ENCODE measurements at regions not wholly inside any gene's neighbourhood (a gene's known extent, or its start where the extent isn't known, plus 50 kb on each side); places are given as distances from the start of the nearest gene placed in this dataset.

DNA sequence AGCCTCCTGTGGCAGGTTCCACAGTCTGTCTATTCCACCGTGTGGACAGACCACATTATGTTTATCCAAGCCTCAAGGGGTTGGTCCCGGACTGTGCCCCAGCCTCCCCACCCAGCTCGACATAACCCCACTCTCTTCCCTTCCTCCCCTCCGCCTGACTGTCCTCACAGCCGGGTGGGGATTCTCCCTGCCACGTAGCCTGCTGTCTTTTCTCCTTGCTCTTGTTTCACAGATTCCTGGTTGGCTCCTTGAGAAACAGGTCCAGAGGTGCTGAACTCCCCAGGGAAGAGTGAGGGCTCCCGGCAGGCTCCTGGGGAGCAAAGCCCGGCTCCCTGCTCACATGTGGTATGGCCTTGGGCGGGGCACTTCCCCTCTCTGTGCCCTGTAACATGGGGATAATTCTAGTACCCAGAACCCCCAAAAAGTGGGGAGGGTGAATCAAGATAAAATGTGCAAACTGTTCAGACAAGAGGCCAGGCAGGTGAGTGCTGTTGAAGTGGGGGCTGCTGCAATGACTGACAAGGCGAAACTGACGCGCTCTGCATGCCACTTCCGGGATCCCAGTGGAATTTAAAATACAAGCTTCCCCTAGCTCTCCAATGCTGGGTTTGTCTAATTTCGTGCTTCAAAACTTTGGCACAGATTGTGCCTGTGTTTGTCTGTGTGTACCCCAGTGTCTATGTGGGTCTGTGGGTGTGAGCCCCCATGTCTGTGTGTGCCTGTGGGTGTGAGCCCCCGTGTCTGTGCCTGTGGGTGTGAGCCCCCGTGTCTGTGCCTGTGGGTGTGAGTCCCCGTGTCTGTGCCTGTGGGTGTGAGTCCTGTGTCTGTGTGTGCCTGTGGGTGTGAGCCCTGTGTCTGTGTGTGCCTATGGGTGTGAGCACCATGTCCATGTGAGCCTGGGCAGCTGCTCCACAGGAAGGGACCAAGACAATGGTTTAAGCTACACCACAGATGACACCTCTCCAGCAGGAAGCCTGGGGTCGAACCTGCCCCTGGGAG, 160.6 kb upstream of the IQSEC1 start:
- no peak overlapping the region for H3K27ac ChIP-seq (ENCODE audit: low read depth, low read length)
- peak overlapping the region; percentile 25; the same call in 1 of the 2 replicates for H3K4me2 ChIP-seq (ENCODE audit: low read length)
- H3K27me3 ChIP-seq (ENCODE audit: control insufficient read depth, low read length), result peaks cover 45% of the 10 kb centered on the region

DNA sequence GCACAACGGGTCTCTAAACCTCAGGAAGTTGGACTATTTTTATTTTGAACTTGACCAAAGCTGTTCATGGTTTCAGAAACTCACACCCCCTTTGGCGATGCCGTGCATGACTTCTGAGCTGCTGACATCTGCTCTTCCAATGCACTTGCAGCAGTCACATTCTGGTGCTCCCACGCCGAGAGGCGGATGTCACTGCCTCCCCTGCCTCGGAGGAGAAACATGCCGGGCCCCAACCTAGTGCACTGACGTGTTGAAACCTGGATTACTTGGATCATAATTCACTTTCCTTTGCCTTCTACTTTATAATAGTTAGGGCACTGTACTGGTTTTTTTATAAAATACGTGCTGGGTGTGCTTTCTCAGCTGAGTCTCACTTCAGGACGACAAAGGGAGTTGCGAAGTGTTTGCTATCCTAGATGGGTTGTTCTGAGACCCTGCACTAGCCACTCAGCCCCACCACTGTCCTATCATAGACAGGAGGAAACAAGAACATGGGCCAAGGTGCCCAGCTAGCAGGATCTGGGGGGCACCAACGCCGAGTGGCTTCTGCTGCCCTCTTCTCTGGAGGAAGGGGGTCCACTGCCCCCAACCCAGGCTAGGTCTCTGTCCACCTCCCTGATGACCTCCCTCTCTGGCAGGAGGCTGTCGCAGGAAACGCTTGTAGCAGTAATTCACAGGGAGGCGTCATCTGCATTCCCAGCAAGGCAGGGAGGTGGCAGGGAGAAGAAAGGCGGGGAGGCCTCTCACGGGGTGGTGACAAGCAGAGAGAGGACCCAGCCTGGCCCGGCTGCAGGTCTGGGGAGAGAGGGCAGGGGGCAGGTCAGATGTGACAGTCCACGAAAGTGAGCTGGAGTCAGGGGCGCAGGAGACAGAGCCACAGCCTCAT, 158.8 kb upstream of the IQSEC1 start:
- no peaks in the 10 kb centered on the region for H3K36me3 ChIP-seq (ENCODE audit: control insufficient read depth, low read length)
- no peaks in the 10 kb centered on the region for H3K9me3 ChIP-seq (ENCODE audit: control insufficient read depth, insufficient read depth, low read length)
- no peak for TF ChIP-seq EZH2phosphoT487 (IDR thresholded peaks at IDR 0.05; ENCODE audit: borderline replicate concordance, low read length)
- TF ChIP-seq, protein P1, sequence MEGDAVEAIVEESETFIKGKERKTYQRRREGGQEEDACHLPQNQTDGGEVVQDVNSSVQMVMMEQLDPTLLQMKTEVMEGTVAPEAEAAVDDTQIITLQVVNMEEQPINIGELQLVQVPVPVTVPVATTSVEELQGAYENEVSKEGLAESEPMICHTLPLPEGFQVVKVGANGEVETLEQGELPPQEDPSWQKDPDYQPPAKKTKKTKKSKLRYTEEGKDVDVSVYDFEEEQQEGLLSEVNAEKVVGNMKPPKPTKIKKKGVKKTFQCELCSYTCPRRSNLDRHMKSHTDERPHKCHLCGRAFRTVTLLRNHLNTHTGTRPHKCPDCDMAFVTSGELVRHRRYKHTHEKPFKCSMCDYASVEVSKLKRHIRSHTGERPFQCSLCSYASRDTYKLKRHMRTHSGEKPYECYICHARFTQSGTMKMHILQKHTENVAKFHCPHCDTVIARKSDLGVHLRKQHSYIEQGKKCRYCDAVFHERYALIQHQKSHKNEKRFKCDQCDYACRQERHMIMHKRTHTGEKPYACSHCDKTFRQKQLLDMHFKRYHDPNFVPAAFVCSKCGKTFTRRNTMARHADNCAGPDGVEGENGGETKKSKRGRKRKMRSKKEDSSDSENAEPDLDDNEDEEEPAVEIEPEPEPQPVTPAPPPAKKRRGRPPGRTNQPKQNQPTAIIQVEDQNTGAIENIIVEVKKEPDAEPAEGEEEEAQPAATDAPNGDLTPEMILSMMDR (IDR thresholded peaks at IDR 0.05; ENCODE audit: low read depth, low read length, poor library complexity, severe bottlenecking), result no peak
- no peaks in the 10 kb centered on the region for H4K20me1 ChIP-seq (ENCODE audit: control insufficient read depth, insufficient read depth, low read depth, low read length)
- peaks cover 22% of the 10 kb centered on the region for H3K4me1 ChIP-seq (ENCODE audit: control insufficient read depth, low read length)
- H3K9me2 ChIP-seq (replicated peaks; ENCODE audit: control insufficient read depth, low read length), result no peaks in the 10 kb centered on the region
- no peaks in the 10 kb centered on the region for H3F3A ChIP-seq (ENCODE audit: control insufficient read depth, insufficient read depth)
- no peak overlapping the region for H3K4me3 ChIP-seq (ENCODE audit: low read length)
- H3K27ac ChIP-seq (ENCODE audit: low read depth, low read length), result no peak overlapping the region
- no peaks in the 10 kb centered on the region for H3K79me2 ChIP-seq (ENCODE audit: control insufficient read depth, low read length)
- no peak overlapping the region for H3K4me2 ChIP-seq (ENCODE audit: low read length)
- peaks cover 45% of the 10 kb centered on the region for H3K27me3 ChIP-seq (ENCODE audit: control insufficient read depth, low read length)

More for the DNA sequence above, 160.6 kb upstream of the IQSEC1 start:
- H3K4me1 ChIP-seq (ENCODE audit: control insufficient read depth, low read length), result peaks cover 22% of the 10 kb centered on the region
- H4K20me1 ChIP-seq (ENCODE audit: control insufficient read depth, insufficient read depth, low read depth, low read length), result no peaks in the 10 kb centered on the region
- H3K9me2 ChIP-seq (replicated peaks; ENCODE audit: control insufficient read depth, low read length), result no peaks in the 10 kb centered on the region
- no peaks in the 10 kb centered on the region for H3F3A ChIP-seq (ENCODE audit: control insufficient read depth, insufficient read depth)
- H3K9me3 ChIP-seq (ENCODE audit: control insufficient read depth, insufficient read depth, low read length), result no peaks in the 10 kb centered on the region
- TF ChIP-seq EZH2phosphoT487 (IDR thresholded peaks at IDR 0.05; ENCODE audit: borderline replicate concordance, low read length), result no peak
- TF ChIP-seq, protein P1 (IDR thresholded peaks at IDR 0.05; ENCODE audit: low read depth, low read length, poor library complexity, severe bottlenecking), result no peak
- no peaks in the 10 kb centered on the region for H3K36me3 ChIP-seq (ENCODE audit: control insufficient read depth, low read length)
- H3K79me2 ChIP-seq (ENCODE audit: control insufficient read depth, low read length), result no peaks in the 10 kb centered on the region
- H3K4me3 ChIP-seq (ENCODE audit: low read length), result no peak overlapping the region

DNA sequence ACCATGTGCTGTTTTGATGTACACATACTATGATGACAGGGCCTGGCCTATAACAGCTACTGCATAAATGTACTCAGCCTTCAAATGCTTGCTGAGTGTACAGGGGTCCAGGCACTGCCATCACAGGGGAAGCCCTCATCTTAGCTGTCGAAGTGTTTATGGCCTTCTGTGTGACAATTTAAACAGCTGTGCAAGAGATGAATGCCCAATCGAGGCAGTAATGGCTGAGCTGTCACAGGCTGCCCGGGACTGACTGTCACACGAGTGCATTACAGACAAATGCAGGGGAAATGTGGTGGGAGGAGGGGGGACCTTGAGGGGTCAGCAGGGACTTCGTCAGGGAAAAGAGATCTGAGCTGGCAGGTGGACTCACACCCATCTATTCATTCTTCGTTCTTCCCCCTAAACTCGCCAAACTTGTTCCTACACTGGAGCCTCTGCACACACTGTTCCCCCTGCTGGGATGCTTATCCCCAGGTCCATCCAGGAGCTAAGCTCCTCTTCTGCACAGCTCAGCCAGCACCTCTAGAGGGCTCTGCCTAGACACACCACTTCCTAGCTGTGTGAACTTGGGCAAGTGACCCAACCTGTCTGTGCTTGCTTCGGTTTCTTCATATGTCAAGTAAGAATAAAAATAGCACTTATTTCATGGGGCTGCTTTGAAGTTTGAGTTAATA, 156.2 kb upstream of the IQSEC1 start:
- Histone ChIP-seq H3K9me3 (ENCODE audit: control insufficient read depth, insufficient read depth, low read length) (no peaks in the 10 kb centered on the region), H3F3A (ENCODE audit: control insufficient read depth, insufficient read depth) (no peaks in the 10 kb centered on the region), H4K20me1 (ENCODE audit: control insufficient read depth, insufficient read depth, low read depth, low read length) (no peaks in the 10 kb centered on the region), H3K4me1 (ENCODE audit: control insufficient read depth, low read length) (peaks cover 10% of the 10 kb centered on the region), H3K79me2 (ENCODE audit: control insufficient read depth, low read length) (no peaks in the 10 kb centered on the region), H3K36me3 (ENCODE audit: control insufficient read depth, low read length) (no peaks in the 10 kb centered on the region), H3K4me3 (ENCODE audit: low read length) (no peak overlapping the region), H3K27me3 (ENCODE audit: control insufficient read depth, low read length) (peaks cover 31% of the 10 kb centered on the region), H3K9me2 (replicated peaks; ENCODE audit: control insufficient read depth, low read length) (no peaks in the 10 kb centered on the region), H3K27ac (ENCODE audit: low read depth, low read length) (no peak overlapping the region), H3K4me2 (ENCODE audit: low read length) (no peak overlapping the region)
- TF ChIP-seq, protein P1 (IDR thresholded peaks at IDR 0.05; ENCODE audit: low read depth, low read length, poor library complexity, severe bottlenecking), result peak; percentile 84
- no peak for TF ChIP-seq EZH2phosphoT487 (IDR thresholded peaks at IDR 0.05; ENCODE audit: borderline replicate concordance, low read length)
